Activated T-cell treated with anti-CD3 and anti-CD28 coated beads, Interleukin-2, amount 50 U/mL, for 1 hour (primary cell): ENCODE measurements at regions not wholly inside any gene's neighbourhood (a gene's known extent, or its start where the extent isn't known, plus 50 kb on each side); places are given as distances from the start of the nearest gene placed in this dataset.
"Not testable (repeated sequence)": the region's sequence is repeated elsewhere in the genome, so short reads cannot be mapped to it uniquely, and the experiment has no call there.

Experiments
- DNase-seq: peaks from one replicate; pipeline ENCODE4 v3.0.0-alpha.2; 2020

GRCh38 chr4:57300300-57300699, 190.1 kb upstream of the IGFBP7 start:
- not testable (repeated sequence) for DNase-seq

- no peak for DNase-seq
Measured at GRCh38 chr4:57291911-57292310, 181.7 kb upstream of the IGFBP7 start.

- DNase-seq: no peak
Measured at GRCh38 chr4:57287687-57288604, 177.8 kb upstream of the IGFBP7 start.

GRCh38 chr4:57282933-57283310, 172.7 kb upstream of the IGFBP7 start:
- DNase-seq: no peak

- no peak for DNase-seq
Measured at GRCh38 chr4:57280481-57280880, 170.3 kb upstream of the IGFBP7 start.

- DNase-seq: no peak
Measured at GRCh38 chr4:57278780-57279179, 168.6 kb upstream of the IGFBP7 start.

- no peak for DNase-seq
Measured at GRCh38 chr4:57274082-57274481, 163.9 kb upstream of the IGFBP7 start.

GRCh38 chr4:57270346-57270745, 160.2 kb upstream of the IGFBP7 start:
- no peak for DNase-seq

GRCh38 chr4:57265831-57266582, 155.8 kb upstream of the IGFBP7 start:
- DNase-seq: no peak

GRCh38 chr4:57254754-57255153, 144.6 kb upstream of the IGFBP7 start:
- no peak for DNase-seq

- DNase-seq: no peak
Measured at GRCh38 chr4:57249083-57249482, 138.9 kb upstream of the IGFBP7 start.

- DNase-seq: no peak
Measured at GRCh38 chr4:57243076-57243475, 132.9 kb upstream of the IGFBP7 start.

- DNase-seq: no peak
Measured at GRCh38 chr4:57234252-57234775, 124.1 kb upstream of the IGFBP7 start.

- no peak for DNase-seq
Measured at GRCh38 chr4:57233386-57233785, 123.2 kb upstream of the IGFBP7 start.

- DNase-seq: no peak
Measured at GRCh38 chr4:57231781-57232180, 121.6 kb upstream of the IGFBP7 start.

- no peak for DNase-seq
Measured at GRCh38 chr4:57220734-57221133, 110.5 kb upstream of the IGFBP7 start.

- no peak for DNase-seq
Measured at GRCh38 chr4:57220172-57220571, 110.0 kb upstream of the IGFBP7 start.

GRCh38 chr4:57219431-57219830, 109.2 kb upstream of the IGFBP7 start:
- no peak for DNase-seq

- DNase-seq: no peak
Measured at GRCh38 chr4:57214654-57215411, 104.6 kb upstream of the IGFBP7 start.

GRCh38 chr4:57211131-57211530, 100.9 kb upstream of the IGFBP7 start:
- DNase-seq: no peak

GRCh38 chr4:57206172-57206571, 96.0 kb upstream of the IGFBP7 start:
- no peak for DNase-seq

GRCh38 chr4:57205580-57205979, 95.4 kb upstream of the IGFBP7 start:
- no peak for DNase-seq

- DNase-seq: no peak
Measured at GRCh38 chr4:57200799-57201327, 90.7 kb upstream of the IGFBP7 start.
